ENCODE measurements at regions not wholly inside any gene's neighbourhood (a gene's known extent, or its start where the extent isn't known, plus 50 kb on each side); places are given as distances from the start of the nearest gene placed in this dataset.

- TF ChIP-seq CTCF (conservative IDR thresholded peaks at IDR 0.05; ENCODE audit: low read depth, low read length) (no peak), EZH2phosphoT487 (IDR thresholded peaks at IDR 0.05; ENCODE audit: borderline replicate concordance, low read length) (no peak)
Measured at GRCh38 chrX:104502460-104502859, 63.5 kb upstream of the IL1RAPL2 start.
